Endothelial cell of umbilical vein (primary cell): ENCODE measurements at regions not wholly inside any gene's neighbourhood (a gene's known extent, or its start where the extent isn't known, plus 50 kb on each side); places are given as distances from the start of the nearest gene placed in this dataset.

ENCODE experiments used
- CTCF ChIP-seq, 2 donors: IDR thresholded peaks; 1 replicate in 1 of 2; 2 replicates in 1 of 2; pipeline ENCODE4 v1.5.1; 2011; ENCODE audit warnings: low read length in 2 of 2, mild to moderate bottlenecking in 2 of 2, moderate library complexity in 2 of 2, control low read depth in 1 of 2, inconsistent platforms in 1 of 2, low read depth in 1 of 2; ENCODE audit not compliant: insufficient read depth in 1 of 2; ENCODE audit errors: extremely low read depth in 1 of 2
- EZH2 ChIP-seq: IDR thresholded peaks from 2 replicates; pipeline ENCODE4 v1.6.1; 2012; ENCODE audit warnings: borderline replicate concordance, low read depth, mild to moderate bottlenecking, moderate library complexity, low read length, inconsistent platforms; ENCODE audit not compliant: severe bottlenecking
- FOS ChIP-seq: IDR thresholded peaks from 2 replicates; pipeline ENCODE4 v1.6.1; 2011; ENCODE audit warnings: mild to moderate bottlenecking, low read length, moderate library complexity, borderline replicate concordance; ENCODE audit not compliant: insufficient read depth
- MAX ChIP-seq: IDR thresholded peaks from 2 replicates; pipeline ENCODE4 v1.6.1; 2011; ENCODE audit not compliant: insufficient read depth, insufficient read length
- POLR2A ChIP-seq: IDR thresholded peaks from 2 replicates; pipeline ENCODE4 v1.6.1; 2012; ENCODE audit warnings: low read depth, mild to moderate bottlenecking, control low read depth, low read length

GRCh38 chr10:109287858-109288257 lies 635.5 kb downstream of the XPNPEP1 start:
- TF ChIP-seq POLR2A (no peak), MAX (no peak), CTCF (IDR thresholded peaks at IDR 0.05; ENCODE audit: extremely low read depth in 1 of 2, insufficient read depth in 1 of 2, low read depth in 1 of 2, low read length in 2 of 2) (no peak), EZH2 (no peak), FOS (no peak)
